Progenitor cell of endocrine pancreas (in vitro differentiated cells): ENCODE measurements at regions not wholly inside any gene's neighbourhood (a gene's known extent, or its start where the extent isn't known, plus 50 kb on each side); places are given as distances from the start of the nearest gene placed in this dataset.
A peak's percentile ranks its signal among the peaks of the same experiment; 100 is the strongest.

Source experiments
- DNase-seq: peaks from one replicate; pipeline ENCODE4 v3.0.0; 2021; ENCODE audit warnings: low spot score; ENCODE audit not compliant: unreplicated experiment
- H3K27ac Mint-ChIP-seq: 2 replicates; pipeline ENCODE4 v1.8.0; 2021; ENCODE audit warnings: mild to moderate bottlenecking, moderate library complexity, mixed read lengths
- H3K27me3 Mint-ChIP-seq: 2 replicates; pipeline ENCODE4 v1.8.0; 2021; ENCODE audit warnings: mixed read lengths
- H3K36me3 Mint-ChIP-seq: 2 replicates; pipeline ENCODE4 v1.8.0; 2022; ENCODE audit warnings: mixed read lengths; ENCODE audit not compliant: insufficient read depth
- H3K4me1 Mint-ChIP-seq: 2 replicates; pipeline ENCODE4 v1.8.0; 2021; ENCODE audit warnings: low read depth, mixed read lengths
- H3K4me3 Mint-ChIP-seq: 2 replicates; pipeline ENCODE4 v1.8.0; 2021; ENCODE audit warnings: low read depth, mild to moderate bottlenecking, moderate library complexity, mixed read lengths
- H3K9me3 Mint-ChIP-seq: 2 replicates; pipeline ENCODE4 v1.8.0; 2021; ENCODE audit warnings: low read depth, mixed read lengths
- CTCF ChIP-seq: fragments of 200-600 bp; sonication (generic); IDR thresholded peaks from one replicate; pipeline ENCODE4 v1.5.0; 2021; ENCODE audit warnings: antibody characterized with exemption, mild to moderate bottlenecking; ENCODE audit not compliant: unreplicated experiment

GRCh38 chr17:77854759-77855745 lies 103.5 kb upstream of the TNRC6C start:
- Mint-ChIP-seq H3K9me3 (no peaks in the 10 kb centered on the region), H3K4me3 (no peak overlapping the region), H3K27ac (peak overlapping the region; percentile 44), H3K4me1 (no peaks in the 10 kb centered on the region), H3K36me3 (no peaks in the 10 kb centered on the region), H3K27me3 (peaks cover 6% of the 10 kb centered on the region)
- TF ChIP-seq CTCF = no peak
- no peak for DNase-seq

GRCh38 chr17:77856551-77857305 lies 101.8 kb upstream of the TNRC6C start:
- Mint-ChIP-seq H3K27me3 (peaks cover 15% of the 10 kb centered on the region), H3K27ac (no peak overlapping the region), H3K36me3 (no peaks in the 10 kb centered on the region), H3K4me1 (no peaks in the 10 kb centered on the region), H3K4me3 (no peak overlapping the region), H3K9me3 (peaks cover 5% of the 10 kb centered on the region)
- no peak for TF ChIP-seq CTCF
- no peak for DNase-seq

GRCh38 chr17:77857306-77857555 lies 101.3 kb upstream of the TNRC6C start:
- H3K27me3 Mint-ChIP-seq = peaks cover 16% of the 10 kb centered on the region
- no peak for TF ChIP-seq CTCF
- peaks cover 5% of the 10 kb centered on the region for H3K9me3 Mint-ChIP-seq
- no peaks in the 10 kb centered on the region for H3K36me3 Mint-ChIP-seq
- H3K4me1 Mint-ChIP-seq = no peaks in the 10 kb centered on the region
- H3K27ac Mint-ChIP-seq = no peak overlapping the region
- DNase-seq = no peak
- H3K4me3 Mint-ChIP-seq = no peak overlapping the region

GRCh38 chr17:77857613-77858012 lies 100.9 kb upstream of the TNRC6C start:
- Mint-ChIP-seq H3K36me3 (no peaks in the 10 kb centered on the region), H3K27me3 (peaks cover 19% of the 10 kb centered on the region), H3K4me3 (no peak overlapping the region), H3K9me3 (peaks cover 5% of the 10 kb centered on the region), H3K4me1 (no peaks in the 10 kb centered on the region), H3K27ac (no peak overlapping the region)
- no peak for TF ChIP-seq CTCF
- DNase-seq = no peak

GRCh38 chr17:77858291-77859034 lies 100.0 kb upstream of the TNRC6C start:
- H3K9me3 Mint-ChIP-seq = peaks cover 5% of the 10 kb centered on the region
- no peaks in the 10 kb centered on the region for H3K4me1 Mint-ChIP-seq
- no peak for TF ChIP-seq CTCF
- no peaks in the 10 kb centered on the region for H3K36me3 Mint-ChIP-seq
- DNase-seq = no peak
- no peak overlapping the region for H3K27ac Mint-ChIP-seq
- peaks cover 20% of the 10 kb centered on the region for H3K27me3 Mint-ChIP-seq
- H3K4me3 Mint-ChIP-seq = no peak overlapping the region
